ENCODE measurements at regions not wholly inside any gene's neighbourhood (a gene's known extent, or its start where the extent isn't known, plus 50 kb on each side); places are given as distances from the start of the nearest gene placed in this dataset.

DNA sequence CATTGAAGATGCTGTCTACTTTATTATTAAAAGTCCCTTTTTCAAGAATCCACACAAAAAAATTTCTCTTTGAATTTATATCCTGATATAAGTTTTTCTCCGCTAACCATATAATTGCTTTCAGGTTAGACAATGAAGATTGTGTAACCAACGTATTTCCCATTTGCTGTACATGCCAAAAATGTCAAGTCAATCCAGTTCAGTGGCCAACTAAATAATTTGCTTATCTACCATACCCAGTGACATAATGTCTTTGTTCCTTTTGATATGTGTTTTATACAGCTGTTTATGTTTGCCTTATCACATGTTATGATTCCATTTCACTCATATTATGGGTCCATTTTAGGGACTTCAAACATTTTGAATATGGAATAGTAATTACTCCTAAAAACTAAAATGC lies 349.9 kb downstream of the EFNA5 start:
- H3K4me1 ChIP-seq = no peaks in the 10 kb centered on the region
- H3K4me3 ChIP-seq = no peak overlapping the region
- no peaks in the 10 kb centered on the region for H3K27me3 ChIP-seq
- intact Hi-C loops (cut with DNase I) = no loop called here
- TF ChIP-seq, protein P1, sequence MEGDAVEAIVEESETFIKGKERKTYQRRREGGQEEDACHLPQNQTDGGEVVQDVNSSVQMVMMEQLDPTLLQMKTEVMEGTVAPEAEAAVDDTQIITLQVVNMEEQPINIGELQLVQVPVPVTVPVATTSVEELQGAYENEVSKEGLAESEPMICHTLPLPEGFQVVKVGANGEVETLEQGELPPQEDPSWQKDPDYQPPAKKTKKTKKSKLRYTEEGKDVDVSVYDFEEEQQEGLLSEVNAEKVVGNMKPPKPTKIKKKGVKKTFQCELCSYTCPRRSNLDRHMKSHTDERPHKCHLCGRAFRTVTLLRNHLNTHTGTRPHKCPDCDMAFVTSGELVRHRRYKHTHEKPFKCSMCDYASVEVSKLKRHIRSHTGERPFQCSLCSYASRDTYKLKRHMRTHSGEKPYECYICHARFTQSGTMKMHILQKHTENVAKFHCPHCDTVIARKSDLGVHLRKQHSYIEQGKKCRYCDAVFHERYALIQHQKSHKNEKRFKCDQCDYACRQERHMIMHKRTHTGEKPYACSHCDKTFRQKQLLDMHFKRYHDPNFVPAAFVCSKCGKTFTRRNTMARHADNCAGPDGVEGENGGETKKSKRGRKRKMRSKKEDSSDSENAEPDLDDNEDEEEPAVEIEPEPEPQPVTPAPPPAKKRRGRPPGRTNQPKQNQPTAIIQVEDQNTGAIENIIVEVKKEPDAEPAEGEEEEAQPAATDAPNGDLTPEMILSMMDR (IDR thresholded peaks at IDR 0.05) = no peak
- no peak overlapping the region for H3K27ac ChIP-seq
- DNase-seq (ENCODE audit: low spot score in 2 of 2) = no peak
- no peaks in the 10 kb centered on the region for H3K9me3 ChIP-seq
- H3K36me3 ChIP-seq = no peaks in the 10 kb centered on the region

DNA sequence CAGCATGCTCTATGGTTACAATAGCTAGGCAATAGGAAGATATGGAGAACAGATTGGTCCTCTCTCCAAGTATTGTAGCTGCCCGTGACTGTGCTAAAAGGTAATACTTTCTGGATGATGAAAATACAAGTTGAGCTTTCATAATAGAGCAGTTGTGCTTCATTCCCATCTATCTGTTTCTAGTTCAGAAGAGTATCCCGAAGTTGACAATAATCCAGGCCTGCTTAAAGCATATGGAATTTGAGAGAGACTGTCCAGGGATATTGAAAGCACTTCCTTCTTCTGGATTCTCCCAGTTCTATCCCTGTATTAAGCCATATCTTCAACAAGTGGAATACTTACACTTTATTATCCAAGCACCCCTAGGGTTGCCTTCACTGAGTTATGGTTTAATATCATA lies 350.4 kb downstream of the EFNA5 start:
- Histone ChIP-seq H3K27me3 (no peaks in the 10 kb centered on the region), H3K4me1 (no peaks in the 10 kb centered on the region), H3K4me3 (no peak overlapping the region), H3K9me3 (no peaks in the 10 kb centered on the region), H3K27ac (no peak overlapping the region), H3K36me3 (no peaks in the 10 kb centered on the region)
- no peak for DNase-seq (ENCODE audit: low spot score in 2 of 2)
- intact Hi-C loops (cut with DNase I) = no loop called here
- TF ChIP-seq, protein P1 (IDR thresholded peaks at IDR 0.05) = no peak

DNA sequence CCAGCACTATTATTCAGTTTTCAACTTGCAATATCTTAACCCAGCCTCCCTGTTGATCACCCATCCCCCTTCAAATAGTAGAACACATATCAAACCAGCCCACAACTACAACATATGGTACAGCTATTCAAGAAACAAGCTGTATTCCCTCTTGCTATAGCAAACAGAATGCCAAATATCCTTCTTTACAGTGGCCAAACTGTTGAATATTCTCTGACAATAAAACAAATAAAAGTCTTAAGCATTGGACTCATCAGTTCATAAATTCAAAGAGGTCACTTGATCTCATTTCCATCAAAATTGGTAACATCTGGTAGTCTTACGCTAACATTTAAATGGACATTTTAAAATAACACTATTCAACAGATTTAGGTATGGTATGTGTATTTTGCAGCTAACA lies 350.8 kb downstream of the EFNA5 start:
- no peaks in the 10 kb centered on the region for H3K27me3 ChIP-seq
- intact Hi-C loops (cut with DNase I) = no loop called here

DNA sequence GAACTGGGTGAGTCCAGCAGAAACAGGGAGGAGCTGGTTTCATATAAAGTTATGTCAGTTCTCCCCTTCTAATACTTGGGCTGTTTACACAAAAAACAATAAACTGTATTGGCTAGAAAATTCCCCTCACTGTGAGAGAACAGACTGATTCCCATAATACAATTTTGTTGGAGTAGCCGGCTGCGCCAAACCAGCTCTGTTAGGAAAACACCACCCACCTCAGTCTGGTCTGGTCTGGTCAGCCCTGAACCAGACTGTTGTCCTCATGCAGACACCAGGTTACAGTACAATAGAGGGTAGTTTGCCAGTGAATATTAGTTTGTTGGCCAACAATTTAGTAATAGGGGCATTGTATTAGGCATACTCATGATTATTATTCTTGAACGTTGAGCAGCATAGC lies 356.4 kb downstream of the EFNA5 start:
- Histone ChIP-seq H3K27ac (no peak overlapping the region), H3K9me3 (no peaks in the 10 kb centered on the region), H3K4me3 (no peak overlapping the region), H3K4me1 (no peaks in the 10 kb centered on the region), H3K36me3 (no peaks in the 10 kb centered on the region), H3K27me3 (no peaks in the 10 kb centered on the region)
- intact Hi-C loops (cut with DNase I) = no loop called here
- TF ChIP-seq, protein P1 (IDR thresholded peaks at IDR 0.05) = no peak
- DNase-seq (ENCODE audit: low spot score in 2 of 2) = no peak

More for the DNA sequence above, 350.8 kb downstream of the EFNA5 start:
- Histone ChIP-seq H3K36me3 (no peaks in the 10 kb centered on the region), H3K4me1 (no peaks in the 10 kb centered on the region), H3K27ac (no peak overlapping the region), H3K9me3 (no peaks in the 10 kb centered on the region), H3K4me3 (no peak overlapping the region)
- no peak for DNase-seq (ENCODE audit: low spot score in 2 of 2)
- TF ChIP-seq, protein P1 (IDR thresholded peaks at IDR 0.05) = no peak

DNA sequence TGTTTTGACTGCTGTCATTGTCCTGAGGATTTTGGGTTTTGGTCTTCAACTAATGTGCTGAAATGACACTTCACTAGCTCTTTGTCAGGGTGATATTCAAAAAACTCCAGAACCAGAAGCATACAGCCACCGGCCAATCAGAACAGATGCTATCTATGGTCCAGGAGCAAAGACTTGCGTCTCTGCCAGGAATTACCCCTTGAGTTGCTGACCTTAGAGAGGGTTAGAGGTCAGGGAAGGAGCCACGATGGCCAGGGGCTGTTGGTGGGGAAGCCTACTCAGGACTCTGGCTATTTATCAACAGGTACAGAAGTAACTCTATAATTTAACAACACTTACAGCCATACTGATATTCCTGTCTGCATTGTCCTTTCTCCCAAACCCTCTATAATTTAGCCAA lies 356.8 kb downstream of the EFNA5 start:
- Histone ChIP-seq H3K36me3 (no peaks in the 10 kb centered on the region), H3K27ac (no peak overlapping the region), H3K4me3 (no peak overlapping the region), H3K9me3 (no peaks in the 10 kb centered on the region), H3K27me3 (no peaks in the 10 kb centered on the region), H3K4me1 (no peaks in the 10 kb centered on the region)
- no peak for DNase-seq (ENCODE audit: low spot score in 2 of 2)
- TF ChIP-seq, protein P1 (IDR thresholded peaks at IDR 0.05) = no peak
- intact Hi-C loops (cut with DNase I) = no loop called here

DNA sequence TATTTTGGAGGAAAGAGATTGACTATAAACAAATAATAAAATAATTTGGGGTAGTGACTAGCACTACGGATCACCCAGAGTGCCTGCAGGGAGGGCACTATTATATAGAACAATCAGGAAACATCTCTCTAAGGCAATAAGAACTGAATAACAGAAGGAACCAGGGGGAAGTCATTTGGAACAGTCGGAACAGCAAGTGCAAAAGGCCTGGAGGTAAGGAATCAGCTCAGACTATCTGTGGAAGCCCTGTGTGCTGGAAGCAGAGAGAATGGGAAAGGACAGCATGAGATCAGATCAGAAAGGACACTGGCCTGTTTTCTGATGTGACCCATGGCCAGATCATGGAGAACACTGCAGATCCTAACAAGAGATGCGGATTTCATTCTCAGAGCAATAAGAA lies 357.6 kb downstream of the EFNA5 start:
- DNase-seq (ENCODE audit: low spot score in 2 of 2) = no peak
- no peaks in the 10 kb centered on the region for H3K27me3 ChIP-seq
- no peaks in the 10 kb centered on the region for H3K4me1 ChIP-seq
- no peaks in the 10 kb centered on the region for H3K9me3 ChIP-seq
- H3K4me3 ChIP-seq = no peak overlapping the region
- TF ChIP-seq, protein P1 (IDR thresholded peaks at IDR 0.05) = no peak
- no peak overlapping the region for H3K27ac ChIP-seq
- no peaks in the 10 kb centered on the region for H3K36me3 ChIP-seq
- intact Hi-C loops (cut with DNase I) = no loop called here

Measured in ascending aorta (tissue), 2 donors.